PC-3 (cell line): ENCODE measurements at regions not wholly inside any gene's neighbourhood (a gene's known extent, or its start where the extent isn't known, plus 50 kb on each side); places are given as distances from the start of the nearest gene placed in this dataset.

ENCODE experiments used
- ATAC-seq: fragments of 200-7000 bp; cut with Tn5 transposase; 2 replicates; pipeline ENCODE4 v1.9.1; 2020; ENCODE audit warnings: mild to moderate bottlenecking, moderate library complexity
- BruUV-seq: library from RNA; stranded (reverse); fragments of 400-500 nt; replicated peaks from 2 replicates; lab custom pipeline; 2021; lab: Mats Ljungman, UMichigan
- CTCF ChIA-PET: fragments of 300-600 bp; sonication (Branson Sonifier 250); formaldehyde crosslinking; loops from one replicate; lab custom pipeline; 2022; ENCODE audit warnings: antibody characterized with exemption; lab: Charles Lee
- POLR2A ChIA-PET: fragments of 300-600 bp; sonication (Branson Sonifier 250); formaldehyde crosslinking; loops from one replicate; lab custom pipeline; 2022; ENCODE audit warnings: antibody characterized with exemption; ENCODE audit not compliant: unreplicated experiment; lab: Charles Lee
- DNase-seq: peaks from one replicate; pipeline ENCODE4 v3.0.0-alpha.2; 2015
- H2AFZ ChIP-seq: fragments of 300-600 bp; sonication (generic); 2 replicates; pipeline ENCODE4 v1.6.0; 2016; ENCODE audit warnings: antibody characterized with exemption, low read length
- H3F3A ChIP-seq: fragments of 300-600 bp; sonication (generic); one replicate; pipeline ENCODE4 v1.6.0; 2017; ENCODE audit warnings: antibody characterized with exemption, low read length, control low read depth, mild to moderate bottlenecking; ENCODE audit not compliant: unreplicated experiment
- H3K27ac ChIP-seq: fragments of 300-600 bp; sonication (generic); 2 replicates; pipeline ENCODE4 v1.5.1; 2016; ENCODE audit warnings: mild to moderate bottlenecking, low read length
- H3K27me3 ChIP-seq: fragments of 300-600 bp; sonication (generic); 2 replicates; pipeline ENCODE4 v1.6.1; 2016; ENCODE audit warnings: low read length, mixed read lengths
- H3K36me3 ChIP-seq: fragments of 300-600 bp; sonication (generic); 2 replicates; pipeline ENCODE4 v1.6.1; 2016; ENCODE audit warnings: low read depth, mixed run types, low read length, mixed read lengths
- H3K4me1 ChIP-seq: fragments of 300-600 bp; sonication (generic); 2 replicates; pipeline ENCODE4 v1.5.1; 2016; ENCODE audit warnings: low read length; ENCODE audit not compliant: insufficient read depth
- H3K4me2 ChIP-seq: fragments of 300-600 bp; sonication (generic); 2 replicates; pipeline ENCODE4 v1.6.0; 2016; ENCODE audit warnings: low read length
- H3K4me3 ChIP-seq: fragments of 300-600 bp; sonication (generic); 2 replicates; pipeline ENCODE4 v1.5.1; 2016; ENCODE audit warnings: mild to moderate bottlenecking, low read length, mixed read lengths
- H3K79me2 ChIP-seq: fragments of 300-600 bp; sonication (generic); 2 replicates; pipeline ENCODE4 v1.6.1; 2017; ENCODE audit warnings: low read length, mixed read lengths
- H3K9ac ChIP-seq: fragments of 300-600 bp; sonication (generic); 2 replicates; pipeline ENCODE4 v1.6.0; 2016; ENCODE audit warnings: mild to moderate bottlenecking, low read length
- H3K9me2 ChIP-seq: fragments of 300-600 bp; sonication (generic); replicated peaks from 2 replicates; pipeline ENCODE4 v1.6.1; 2016; ENCODE audit warnings: mixed run types, low read length, mixed read lengths
- H3K9me3 ChIP-seq: fragments of 300-600 bp; sonication (generic); 2 replicates; pipeline ENCODE4 v1.6.1; 2016; ENCODE audit warnings: low read length, mixed read lengths
- H4K20me1 ChIP-seq: fragments of 300-600 bp; sonication (generic); 2 replicates; pipeline ENCODE4 v1.6.1; 2016; ENCODE audit warnings: low read length, mixed read lengths
- CTCF ChIP-seq: fragments of 300-600 bp; sonication (generic); conservative IDR thresholded peaks from 2 replicates; pipeline ENCODE4 v1.5.1; 2017; ENCODE audit warnings: antibody characterized with exemption, low read depth, mild to moderate bottlenecking, low read length
- EZH2 ChIP-seq: fragments of 300-600 bp; sonication (generic); IDR thresholded peaks from one replicate; pipeline ENCODE4 v1.6.1; 2017; ENCODE audit warnings: antibody characterized with exemption, mild to moderate bottlenecking, low read length; ENCODE audit not compliant: unreplicated experiment
- EZH2phosphoT487 ChIP-seq: fragments of 300-600 bp; sonication (generic); IDR thresholded peaks from 2 replicates; pipeline ENCODE4 v1.6.1; 2018; ENCODE audit warnings: mild to moderate bottlenecking, antibody characterized with exemption, low read length, borderline replicate concordance
- intact Hi-C: fragments of 100-400 bp; cut with micrococcal nuclease; formaldehyde crosslinking; loops from 2 replicates; pipeline ENCODE4 v1.9.0; 2023

GRCh38 chr7:142548978-142549377 lies 200.3 kb upstream of the PRSS1 start:
- intact Hi-C loops: no loop called here
- Histone ChIP-seq H3K79me2 (no peaks in the 10 kb centered on the region), H3K27me3 (no peaks in the 10 kb centered on the region), H3F3A (no peaks in the 10 kb centered on the region), H3K4me1 (peaks cover 19% of the 10 kb centered on the region), H3K9me2 (no peaks in the 10 kb centered on the region), H2AFZ (peak overlapping the region; percentile 43; the same call in 1 of the 2 replicates), H3K27ac (no peak overlapping the region), H3K4me3 (no peak overlapping the region), H3K36me3 (no peaks in the 10 kb centered on the region), H4K20me1 (no peaks in the 10 kb centered on the region), H3K4me2 (no peak overlapping the region), H3K9me3 (no peaks in the 10 kb centered on the region), H3K9ac (no peak overlapping the region)
- BruUV-seq: no TSS peak
- TF ChIP-seq EZH2 (no peak), CTCF (no peak), EZH2phosphoT487 (no peak)
- ChIA-PET POLR2A (no interaction called here), CTCF (no interaction called here)
- no peak for DNase-seq
- peak; percentile 38; the same call in 1 of the 2 replicates for ATAC-seq

- DNase-seq: no peak
- H4K20me1 ChIP-seq: no peaks in the 10 kb centered on the region
- intact Hi-C loops: no loop called here
- POLR2A ChIA-PET: no interaction called here
- H3K4me3 ChIP-seq: no peak overlapping the region
- BruUV-seq: no TSS peak
- H3K27ac ChIP-seq: no peak overlapping the region
- no peak overlapping the region for H3K9ac ChIP-seq
- H3K79me2 ChIP-seq: no peaks in the 10 kb centered on the region
- no peaks in the 10 kb centered on the region for H3K36me3 ChIP-seq
- H3K4me1 ChIP-seq: peaks cover 7% of the 10 kb centered on the region; the same call in 1 of the 2 replicates
- ATAC-seq: no peak
- CTCF ChIA-PET: no interaction called here
- no peak overlapping the region for H2AFZ ChIP-seq
- H3K4me2 ChIP-seq: no peak overlapping the region
- no peaks in the 10 kb centered on the region for H3F3A ChIP-seq
- TF ChIP-seq CTCF: no peak
- no peak for TF ChIP-seq EZH2phosphoT487
- no peak for TF ChIP-seq EZH2
- H3K9me2 ChIP-seq: no peaks in the 10 kb centered on the region
- no peaks in the 10 kb centered on the region for H3K9me3 ChIP-seq
- H3K27me3 ChIP-seq: no peaks in the 10 kb centered on the region
These were observed 202.8 kb upstream of the PRSS1 start for GRCh38 chr7:142546452-142546851.

- H4K20me1 ChIP-seq: no peaks in the 10 kb centered on the region
- DNase-seq (no peak), ATAC-seq (no peak)
- no peaks in the 10 kb centered on the region for H3K9me3 ChIP-seq
- no peak for TF ChIP-seq CTCF
- TF ChIP-seq EZH2phosphoT487: no peak
- no peak for TF ChIP-seq EZH2
- BruUV-seq: no TSS peak
- no peaks in the 10 kb centered on the region for H3K27me3 ChIP-seq
- H3K9me2 ChIP-seq: no peaks in the 10 kb centered on the region
- CTCF ChIA-PET: no interaction called here
- no peak overlapping the region for H3K27ac ChIP-seq
- H2AFZ ChIP-seq: no peak overlapping the region
- no peaks in the 10 kb centered on the region for H3F3A ChIP-seq
- no peaks in the 10 kb centered on the region for H3K79me2 ChIP-seq
- no peak overlapping the region for H3K4me2 ChIP-seq
- peaks cover 22% of the 10 kb centered on the region for H3K4me1 ChIP-seq
- H3K36me3 ChIP-seq: no peaks in the 10 kb centered on the region
- POLR2A ChIA-PET: interaction anchor here (0.6 kb wide), 1 partner anchor 11 kb away, joined by 4 read pairs; no protein-coding TSS in a partner anchor
- no peak overlapping the region for H3K4me3 ChIP-seq
- no peak overlapping the region for H3K9ac ChIP-seq
- intact Hi-C loops: no loop called here
These were observed 206.3 kb upstream of the PRSS1 start for GRCh38 chr7:142542942-142543341.
